Dendritic cell treated with granulocyte-macrophage colony-stimulating factor and Interleukin-4, amounts not matched to agents 40 ng/mL and 50 ng/mL, for 4 days (primary cell): ENCODE measurements at regions not wholly inside any gene's neighbourhood (a gene's known extent, or its start where the extent isn't known, plus 50 kb on each side); places are given as distances from the start of the nearest gene placed in this dataset.

Source experiments
- H3K27ac Mint-ChIP-seq: one replicate; pipeline ENCODE4 v1.8.0; 2022; ENCODE audit warnings: mild to moderate bottlenecking, mixed read lengths
- H3K27me3 Mint-ChIP-seq: one replicate; pipeline ENCODE4 v1.8.0; 2022; ENCODE audit warnings: mild to moderate bottlenecking, mixed read lengths
- H3K36me3 Mint-ChIP-seq: one replicate; pipeline ENCODE4 v1.8.0; 2022; ENCODE audit warnings: low read depth, mixed read lengths
- H3K4me1 Mint-ChIP-seq: one replicate; pipeline ENCODE4 v1.8.0; 2022; ENCODE audit warnings: low read depth, mixed read lengths
- H3K4me3 Mint-ChIP-seq: one replicate; pipeline ENCODE4 v1.8.0; 2022; ENCODE audit warnings: mild to moderate bottlenecking, moderate library complexity, mixed read lengths
- H3K9me3 Mint-ChIP-seq: one replicate; pipeline ENCODE4 v1.8.0; 2022; ENCODE audit warnings: mixed read lengths
- intact Hi-C: fragments of 100-400 bp; cut with micrococcal nuclease; formaldehyde crosslinking; loops from one replicate; pipeline ENCODE4 v1.15.0; 2022

DNA sequence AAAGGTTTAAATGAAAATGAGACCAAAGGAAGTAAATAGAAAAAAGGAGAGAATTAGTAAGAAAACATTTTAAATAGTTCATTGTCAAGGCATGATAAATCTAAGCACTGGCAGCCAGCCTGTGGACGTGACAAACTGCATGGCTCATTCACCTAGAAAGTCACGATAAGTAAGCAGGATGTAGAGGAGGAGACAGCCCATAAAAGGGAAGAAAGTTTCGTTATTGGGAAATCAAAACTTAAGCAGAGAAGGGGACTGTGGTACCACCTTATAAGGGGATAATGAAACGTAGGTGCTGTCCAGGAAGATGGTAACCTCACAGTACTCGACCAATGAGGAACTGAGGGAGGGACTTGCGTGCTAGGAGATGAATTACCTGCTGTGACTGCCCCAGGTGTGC, 494.5 kb upstream of the GRAMD2B start:
- H3K27me3 Mint-ChIP-seq: no peaks in the 10 kb centered on the region
- H3K4me1 Mint-ChIP-seq: no peaks in the 10 kb centered on the region
- H3K27ac Mint-ChIP-seq: no peak overlapping the region
- H3K4me3 Mint-ChIP-seq: no peak overlapping the region
- H3K9me3 Mint-ChIP-seq: peaks cover 63% of the 10 kb centered on the region
- no peaks in the 10 kb centered on the region for H3K36me3 Mint-ChIP-seq
- intact Hi-C loops: no loop called here

DNA sequence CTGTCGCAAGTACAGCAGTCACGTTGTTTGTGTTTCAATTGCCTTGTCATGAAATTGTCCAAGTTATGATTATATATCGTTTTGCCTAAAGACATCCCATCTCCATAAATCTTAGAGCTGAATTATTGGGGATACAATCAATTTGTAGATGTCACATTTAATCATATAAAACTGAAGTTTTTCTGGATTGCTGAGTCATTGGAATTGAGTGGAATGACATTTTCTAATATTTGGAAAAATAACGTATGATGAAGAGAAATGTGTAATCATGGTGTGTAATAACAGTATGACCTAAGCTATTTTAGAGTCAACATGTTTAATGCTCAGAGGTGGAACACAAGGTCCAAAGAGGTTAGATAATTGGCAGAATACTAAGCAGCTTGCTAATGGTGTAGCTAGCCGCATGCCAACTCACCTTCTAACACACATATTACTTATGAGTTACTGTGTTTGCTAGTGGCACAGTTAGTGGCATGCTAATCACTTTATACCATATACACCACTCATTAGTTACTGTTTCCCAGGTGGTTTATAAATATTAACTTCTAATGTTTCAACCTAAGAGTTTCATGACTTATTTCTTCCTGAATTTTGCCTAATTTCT, 473.1 kb upstream of the GRAMD2B start:
- intact Hi-C loops: no loop called here
- Mint-ChIP-seq H3K4me1 (no peaks in the 10 kb centered on the region), H3K9me3 (peaks cover 44% of the 10 kb centered on the region), H3K27ac (no peak overlapping the region), H3K4me3 (no peak overlapping the region), H3K36me3 (no peaks in the 10 kb centered on the region), H3K27me3 (no peaks in the 10 kb centered on the region)

- intact Hi-C loops: no loop called here
- H3K4me1 Mint-ChIP-seq: no peaks in the 10 kb centered on the region
- no peak overlapping the region for H3K27ac Mint-ChIP-seq
- H3K9me3 Mint-ChIP-seq: peaks cover 57% of the 10 kb centered on the region
- no peaks in the 10 kb centered on the region for H3K27me3 Mint-ChIP-seq
- no peaks in the 10 kb centered on the region for H3K36me3 Mint-ChIP-seq
- no peak overlapping the region for H3K4me3 Mint-ChIP-seq
These were observed 462.1 kb upstream of the GRAMD2B start for GRCh38 chr5:125961150-125961549.

- H3K27me3 Mint-ChIP-seq: no peaks in the 10 kb centered on the region
These were observed 457.6 kb upstream of the GRAMD2B start for GRCh38 chr5:125965577-125965976.

DNA sequence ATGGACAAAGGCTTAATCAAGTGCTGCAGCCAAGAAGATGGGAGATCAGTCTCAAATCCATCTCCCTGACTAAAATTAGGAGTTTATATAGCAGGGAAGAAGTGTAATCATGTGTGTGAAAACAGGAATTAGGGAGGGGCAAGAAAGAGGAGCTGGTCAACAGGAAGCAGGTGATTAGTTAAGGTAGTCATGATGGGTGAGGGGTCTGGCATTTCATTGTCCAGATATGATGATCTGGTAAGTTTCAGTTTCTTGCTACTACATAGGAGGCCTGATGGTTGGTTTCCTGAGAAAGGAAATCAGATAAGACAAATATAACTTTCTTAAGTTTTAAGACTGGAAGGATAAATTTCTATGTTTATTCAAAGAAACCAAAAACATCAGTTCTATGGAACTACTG, 455.6 kb upstream of the GRAMD2B start:
- intact Hi-C loops: no loop called here
- Mint-ChIP-seq H3K27me3 (no peaks in the 10 kb centered on the region), H3K27ac (no peak overlapping the region), H3K4me1 (no peaks in the 10 kb centered on the region), H3K4me3 (no peak overlapping the region), H3K36me3 (no peaks in the 10 kb centered on the region), H3K9me3 (peaks cover 34% of the 10 kb centered on the region)

More at GRCh38 chr5:125965577-125965976, 457.6 kb upstream of the GRAMD2B start:
- no peak overlapping the region for H3K27ac Mint-ChIP-seq
- intact Hi-C loops: no loop called here
- no peaks in the 10 kb centered on the region for H3K36me3 Mint-ChIP-seq
- no peaks in the 10 kb centered on the region for H3K4me1 Mint-ChIP-seq
- no peak overlapping the region for H3K4me3 Mint-ChIP-seq
- peaks cover 33% of the 10 kb centered on the region for H3K9me3 Mint-ChIP-seq

GRCh38 chr5:125969011-125969813, 454.0 kb upstream of the GRAMD2B start:
- peaks cover 39% of the 10 kb centered on the region for H3K9me3 Mint-ChIP-seq
- no peak overlapping the region for H3K27ac Mint-ChIP-seq
- no peaks in the 10 kb centered on the region for H3K4me1 Mint-ChIP-seq
- intact Hi-C loops: no loop called here
- no peaks in the 10 kb centered on the region for H3K36me3 Mint-ChIP-seq
- H3K4me3 Mint-ChIP-seq: no peak overlapping the region
- no peaks in the 10 kb centered on the region for H3K27me3 Mint-ChIP-seq

- Mint-ChIP-seq H3K36me3 (no peaks in the 10 kb centered on the region), H3K4me3 (no peak overlapping the region), H3K27ac (no peak overlapping the region), H3K4me1 (no peaks in the 10 kb centered on the region), H3K27me3 (no peaks in the 10 kb centered on the region), H3K9me3 (peaks cover 34% of the 10 kb centered on the region)
- intact Hi-C loops: no loop called here
These were observed 453.4 kb upstream of the GRAMD2B start for GRCh38 chr5:125969814-125970171.

- no peaks in the 10 kb centered on the region for H3K4me1 Mint-ChIP-seq
- no peak overlapping the region for H3K27ac Mint-ChIP-seq
These were observed 452.4 kb upstream of the GRAMD2B start for GRCh38 chr5:125970631-125971307.

GRCh38 chr5:125972706-125973105, 450.5 kb upstream of the GRAMD2B start:
- Mint-ChIP-seq H3K27ac (no peak overlapping the region), H3K4me3 (no peak overlapping the region), H3K36me3 (no peaks in the 10 kb centered on the region), H3K9me3 (peaks cover 18% of the 10 kb centered on the region), H3K4me1 (no peaks in the 10 kb centered on the region), H3K27me3 (no peaks in the 10 kb centered on the region)
- intact Hi-C loops: no loop called here

More at GRCh38 chr5:125970631-125971307, 452.4 kb upstream of the GRAMD2B start:
- H3K27me3 Mint-ChIP-seq: no peaks in the 10 kb centered on the region
- intact Hi-C loops: no loop called here
- peaks cover 29% of the 10 kb centered on the region for H3K9me3 Mint-ChIP-seq
- H3K36me3 Mint-ChIP-seq: no peaks in the 10 kb centered on the region
- H3K4me3 Mint-ChIP-seq: no peak overlapping the region

GRCh38 chr5:125974679-125975078, 448.5 kb upstream of the GRAMD2B start:
- intact Hi-C loops: no loop called here
- H3K4me1 Mint-ChIP-seq: no peaks in the 10 kb centered on the region

DNA sequence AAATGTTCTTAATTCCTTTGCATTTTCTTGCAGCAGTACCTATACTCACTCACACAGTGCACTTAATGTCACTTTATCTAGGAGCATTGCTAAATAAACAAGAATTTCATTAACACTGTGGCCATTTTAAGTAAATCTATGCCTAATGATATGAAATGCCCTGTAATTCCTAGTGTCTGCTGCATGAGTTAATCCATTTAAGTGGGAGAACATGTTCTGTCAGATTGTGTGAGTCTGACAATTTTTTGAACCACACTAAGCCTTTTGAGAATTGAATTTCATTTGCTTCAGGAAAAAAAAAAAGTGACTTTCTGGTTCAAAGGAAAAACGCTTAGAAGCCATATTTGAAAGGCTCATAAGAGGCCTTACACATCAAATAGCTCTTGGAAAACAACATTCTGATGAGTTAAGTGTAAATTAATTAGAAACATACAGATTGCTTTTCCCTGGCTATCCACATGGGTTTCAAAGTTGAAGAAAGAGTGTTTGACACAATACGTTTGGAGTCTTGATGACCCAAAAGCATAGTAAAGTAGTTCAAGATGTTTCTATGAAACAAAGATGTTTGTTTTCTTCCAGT, 446.7 kb upstream of the GRAMD2B start:
- Mint-ChIP-seq H3K27me3 (no peaks in the 10 kb centered on the region), H3K4me1 (no peaks in the 10 kb centered on the region), H3K9me3 (peaks cover 9% of the 10 kb centered on the region), H3K27ac (no peak overlapping the region), H3K4me3 (no peak overlapping the region), H3K36me3 (no peaks in the 10 kb centered on the region)
- intact Hi-C loops: no loop called here

More at GRCh38 chr5:125974679-125975078, 448.5 kb upstream of the GRAMD2B start:
- no peaks in the 10 kb centered on the region for H3K36me3 Mint-ChIP-seq
- H3K27me3 Mint-ChIP-seq: no peaks in the 10 kb centered on the region
- H3K4me3 Mint-ChIP-seq: no peak overlapping the region
- peaks cover 18% of the 10 kb centered on the region for H3K9me3 Mint-ChIP-seq
- H3K27ac Mint-ChIP-seq: no peak overlapping the region

- Mint-ChIP-seq H3K4me3 (no peak overlapping the region), H3K9me3 (peaks cover 2% of the 10 kb centered on the region), H3K27me3 (no peaks in the 10 kb centered on the region), H3K27ac (no peak overlapping the region), H3K4me1 (no peaks in the 10 kb centered on the region), H3K36me3 (no peaks in the 10 kb centered on the region)
- intact Hi-C loops: no loop called here
These were observed 445.2 kb upstream of the GRAMD2B start for GRCh38 chr5:125978015-125978414.

DNA sequence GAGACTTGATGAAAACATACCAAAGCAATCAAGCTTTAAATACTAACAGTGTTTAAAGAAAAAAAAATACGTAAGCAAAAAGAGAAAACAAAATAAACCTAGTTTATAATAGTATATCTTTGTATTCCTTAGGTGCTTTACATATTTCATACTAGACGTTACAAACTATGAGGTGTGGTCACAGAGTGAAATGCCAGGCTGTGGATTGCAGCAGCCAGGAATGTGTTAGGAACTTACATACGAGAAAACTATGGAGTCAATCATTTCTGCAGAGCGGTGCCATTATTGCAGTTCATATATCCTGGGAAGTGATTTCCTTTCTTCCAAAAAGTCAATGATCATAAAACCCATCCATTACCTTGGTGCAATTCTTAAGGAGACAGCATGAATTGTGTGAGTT, 443.6 kb upstream of the GRAMD2B start:
- no peak overlapping the region for H3K27ac Mint-ChIP-seq
- H3K27me3 Mint-ChIP-seq: no peaks in the 10 kb centered on the region
- no peak overlapping the region for H3K4me3 Mint-ChIP-seq
- H3K9me3 Mint-ChIP-seq: no peaks in the 10 kb centered on the region
- H3K36me3 Mint-ChIP-seq: no peaks in the 10 kb centered on the region
- H3K4me1 Mint-ChIP-seq: no peaks in the 10 kb centered on the region
- intact Hi-C loops: no loop called here

GRCh38 chr5:125981016-125981415, 442.2 kb upstream of the GRAMD2B start:
- H3K27me3 Mint-ChIP-seq: no peaks in the 10 kb centered on the region
- no peak overlapping the region for H3K4me3 Mint-ChIP-seq
- H3K9me3 Mint-ChIP-seq: peaks cover 11% of the 10 kb centered on the region
- no peak overlapping the region for H3K27ac Mint-ChIP-seq
- no peaks in the 10 kb centered on the region for H3K4me1 Mint-ChIP-seq
- intact Hi-C loops: no loop called here
- no peaks in the 10 kb centered on the region for H3K36me3 Mint-ChIP-seq
